Prostate gland (tissue), 2 donors: ENCODE measurements at regions not wholly inside any gene's neighbourhood (a gene's known extent, or its start where the extent isn't known, plus 50 kb on each side); places are given as distances from the start of the nearest gene placed in this dataset.

Source experiments
- CTCF ChIP-seq, 4 experiments: fragments of 200-600 bp in 2 of 4; fragments of 450-650 bp in 2 of 4; sonication (generic) in 2 of 4; IDR thresholded peaks; 1 replicate in 3 of 4; 2 replicates in 1 of 4; pipeline ENCODE4 v1.5.1; 2016 to 2019; ENCODE audit warnings: antibody characterized with exemption in 4 of 4, mild to moderate bottlenecking in 2 of 4, moderate library complexity in 2 of 4
- POLR2A ChIP-seq: fragments of 450-650 bp; IDR thresholded peaks from one replicate; pipeline ENCODE4 v1.6.1; 2016; ENCODE audit warnings: antibody characterized with exemption, mild to moderate bottlenecking

- TF ChIP-seq CTCF (IDR thresholded peaks at IDR 0.05) (no peak), POLR2A (no peak)
These were observed 275.2 kb upstream of the KCNMB2 start for GRCh38 chr3:178260887-178261565.
